Colonic mucosa (tissue), 4 donors: ENCODE measurements at regions not wholly inside any gene's neighbourhood (a gene's known extent, or its start where the extent isn't known, plus 50 kb on each side); places are given as distances from the start of the nearest gene placed in this dataset.

Experiments used
- DNase-seq: peaks from one replicate; pipeline ENCODE4 v3.0.0-alpha.2; 2020
- H3K27ac ChIP-seq: fragments of 200-600 bp; one replicate; pipeline ENCODE4 v1.8.0; 2021
- H3K27me3 ChIP-seq: fragments of 200-600 bp; one replicate; pipeline ENCODE4 v1.8.0; 2021
- H3K36me3 ChIP-seq: fragments of 200-600 bp; one replicate; pipeline ENCODE4 v1.8.0; 2021
- H3K4me1 ChIP-seq: fragments of 200-600 bp; one replicate; pipeline ENCODE4 v1.8.0; 2021; ENCODE audit warnings: mild to moderate bottlenecking
- H3K4me3 ChIP-seq: fragments of 200-600 bp; one replicate; pipeline ENCODE4 v1.8.0; 2021
- H3K9ac ChIP-seq, 2 donors: one replicate each; pipeline ENCODE4 v1.7.0; 2013; ENCODE audit warnings: control low read depth in 2 of 2, low read depth in 2 of 2, low read length in 2 of 2
- H3K9me3 ChIP-seq: fragments of 200-600 bp; one replicate; pipeline ENCODE4 v1.8.0; 2021
- CTCF ChIP-seq: fragments of 200-600 bp; IDR thresholded peaks from one replicate; pipeline ENCODE4 v1.8.0; 2022; ENCODE audit warnings: antibody characterized with exemption, mild to moderate bottlenecking
- intact Hi-C: fragments of 100-400 bp; cut with DNase I; formaldehyde crosslinking; loops from one replicate; pipeline ENCODE4 v1.14.1; 2022
- donor health status: healthy.
- donor health status: DM: no; HTN: no; CAD: no.
- donor health status: DM: no; HTN: no; CAD: no.

GRCh38 chr15:39078026-39078425 is 502.9 kb upstream of the THBS1 start:
- Histone ChIP-seq H3K36me3 (no peaks in the 10 kb centered on the region), H3K27ac (no peak overlapping the region), H3K4me3 (no peak overlapping the region), H3K4me1 (peaks cover 3% of the 10 kb centered on the region), H3K9ac (no peak overlapping the region), H3K27me3 (no peaks in the 10 kb centered on the region), H3K9me3 (no peaks in the 10 kb centered on the region)
- no peak for DNase-seq
- intact Hi-C loops, result no loop called here
- TF ChIP-seq CTCF, result no peak

GRCh38 chr15:39079296-39079847 is 501.5 kb upstream of the THBS1 start:
- Histone ChIP-seq H3K9ac (no peak overlapping the region), H3K9me3 (no peaks in the 10 kb centered on the region), H3K27me3 (no peaks in the 10 kb centered on the region), H3K27ac (no peak overlapping the region), H3K4me3 (no peak overlapping the region), H3K36me3 (no peaks in the 10 kb centered on the region), H3K4me1 (peaks cover 3% of the 10 kb centered on the region)
- peak; percentile 32 for DNase-seq
- TF ChIP-seq CTCF, result no peak
- intact Hi-C loops, result no loop called here

- DNase-seq, result no peak
- Histone ChIP-seq H3K9me3 (no peaks in the 10 kb centered on the region), H3K36me3 (no peaks in the 10 kb centered on the region), H3K27ac (no peak overlapping the region), H3K4me3 (no peak overlapping the region), H3K4me1 (peaks cover 3% of the 10 kb centered on the region), H3K9ac (no peak overlapping the region), H3K27me3 (no peaks in the 10 kb centered on the region)
- no peak for TF ChIP-seq CTCF
- intact Hi-C loops, result no loop called here
These were observed 497.7 kb upstream of the THBS1 start for GRCh38 chr15:39083213-39083612.

GRCh38 chr15:39084674-39085530 is 496.0 kb upstream of the THBS1 start:
- intact Hi-C loops, result no loop called here
- TF ChIP-seq CTCF, result no peak
- peak; percentile 27 for DNase-seq
- Histone ChIP-seq H3K36me3 (no peaks in the 10 kb centered on the region), H3K27me3 (no peaks in the 10 kb centered on the region), H3K4me1 (no peaks in the 10 kb centered on the region), H3K9ac (no peak overlapping the region), H3K9me3 (no peaks in the 10 kb centered on the region), H3K27ac (peak overlapping the region; percentile 28), H3K4me3 (no peak overlapping the region)

- Histone ChIP-seq H3K27me3 (no peaks in the 10 kb centered on the region), H3K27ac (no peak overlapping the region), H3K9ac (no peak overlapping the region), H3K4me3 (no peak overlapping the region), H3K4me1 (no peaks in the 10 kb centered on the region), H3K36me3 (no peaks in the 10 kb centered on the region), H3K9me3 (no peaks in the 10 kb centered on the region)
- no peak for DNase-seq
- intact Hi-C loops, result no loop called here
- TF ChIP-seq CTCF, result no peak
These were observed 494.2 kb upstream of the THBS1 start for GRCh38 chr15:39086641-39087040.
